Activated naive CD4-positive, alpha-beta T cell (primary cell): ENCODE measurements at regions not wholly inside any gene's neighbourhood (a gene's known extent, or its start where the extent isn't known, plus 50 kb on each side); places are given as distances from the start of the nearest gene placed in this dataset.
A peak's percentile ranks its signal among the peaks of the same experiment; 100 is the strongest.
"Not testable (repeated sequence)": the region's sequence is repeated elsewhere in the genome, so short reads cannot be mapped to it uniquely, and the experiment has no call there.

Experiments
- DNase-seq, 4 experiments: peaks; one replicate each; lab custom pipeline; 2025; lab: John Stamatoyannopoulos, UW

DNA sequence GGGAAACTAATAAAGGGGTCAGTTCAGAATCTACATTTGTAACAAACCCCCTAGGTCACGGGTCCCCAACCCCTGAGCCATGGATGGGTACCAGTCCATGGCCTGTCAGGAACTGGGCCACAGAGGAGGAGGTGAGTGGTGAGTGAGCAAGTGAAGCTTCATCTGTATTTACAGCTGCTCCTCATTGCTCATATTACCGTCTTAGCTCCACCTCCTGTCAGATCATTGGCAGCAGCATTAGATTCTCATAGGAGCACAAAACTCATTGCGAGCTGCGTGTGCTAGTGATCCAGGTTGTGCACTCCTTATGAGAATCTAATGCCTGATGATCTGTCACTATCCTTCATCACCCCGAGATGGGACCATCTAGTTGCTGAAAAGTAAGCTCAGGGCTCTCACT lies 88.4 kb upstream of the MPP7 start:
- no peak for DNase-seq

DNA sequence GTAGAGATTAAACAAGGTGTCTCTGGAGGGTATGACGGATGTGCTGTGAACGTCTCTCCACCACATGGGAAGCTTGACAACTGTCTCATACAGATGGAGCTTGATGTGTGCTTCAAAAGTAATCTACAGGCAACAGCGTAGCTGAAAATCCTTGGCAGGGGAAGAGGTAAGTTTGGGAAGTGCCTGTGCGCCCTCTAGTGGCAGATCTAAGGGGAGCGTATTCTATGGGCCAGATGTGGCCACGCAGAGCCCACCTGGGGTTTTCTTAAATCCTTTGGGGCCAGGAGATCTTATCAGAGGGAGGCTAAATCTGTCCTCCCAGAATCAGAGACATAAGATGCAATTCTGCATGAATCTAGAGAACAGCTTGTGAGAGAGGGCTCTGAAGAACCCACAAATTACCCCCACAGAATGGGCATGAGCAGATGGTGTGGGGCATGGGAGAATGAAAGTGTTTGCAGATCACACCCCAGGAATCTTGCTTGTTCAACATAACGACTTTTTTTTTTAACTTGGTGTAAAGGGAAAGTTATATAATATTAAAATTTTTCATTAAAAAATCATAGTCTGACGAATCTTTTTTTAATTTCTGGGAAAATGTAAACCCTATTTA lies 91.2 kb upstream of the MPP7 start:
- peak; percentile 5 to 42 (median 22) for DNase-seq

DNA sequence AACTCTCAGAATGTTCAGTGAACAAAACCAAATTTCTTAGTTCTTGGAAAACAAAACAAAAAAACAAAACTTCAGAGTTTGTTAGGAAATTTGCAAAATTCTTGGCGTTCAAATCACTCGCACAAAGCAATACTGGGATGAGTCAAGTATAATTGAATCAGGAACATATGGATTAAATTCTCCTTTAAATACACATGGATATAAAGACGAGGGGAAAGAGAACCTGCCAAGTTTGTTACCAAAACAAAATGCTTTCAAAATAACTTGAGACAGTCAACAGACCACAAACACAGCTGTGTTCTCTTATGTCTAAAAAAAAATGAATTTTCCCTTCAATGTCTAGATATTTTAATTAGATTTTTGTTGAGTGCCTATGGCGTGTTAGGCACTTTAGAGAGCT lies 93.5 kb upstream of the MPP7 start:
- DNase-seq = no peak

DNA sequence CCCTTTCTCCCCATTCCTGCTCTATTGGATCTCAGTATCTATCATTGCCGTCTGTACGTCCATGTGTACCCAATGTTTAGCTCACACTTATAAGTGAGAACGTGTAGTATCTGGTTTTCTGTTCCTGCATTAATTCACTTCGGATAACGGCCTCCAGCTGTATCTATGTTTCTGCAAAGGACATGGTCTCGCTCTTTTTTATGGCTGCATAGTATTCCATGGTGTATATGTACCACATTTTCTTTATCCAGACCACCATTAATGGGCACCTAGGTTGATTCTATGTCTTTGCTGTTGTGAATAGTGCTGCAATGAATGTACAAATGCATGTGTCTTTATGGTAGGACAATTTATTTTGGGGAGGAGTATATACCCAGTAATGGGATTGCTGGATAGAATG lies 94.4 kb upstream of the MPP7 start:
- no peak for DNase-seq

DNA sequence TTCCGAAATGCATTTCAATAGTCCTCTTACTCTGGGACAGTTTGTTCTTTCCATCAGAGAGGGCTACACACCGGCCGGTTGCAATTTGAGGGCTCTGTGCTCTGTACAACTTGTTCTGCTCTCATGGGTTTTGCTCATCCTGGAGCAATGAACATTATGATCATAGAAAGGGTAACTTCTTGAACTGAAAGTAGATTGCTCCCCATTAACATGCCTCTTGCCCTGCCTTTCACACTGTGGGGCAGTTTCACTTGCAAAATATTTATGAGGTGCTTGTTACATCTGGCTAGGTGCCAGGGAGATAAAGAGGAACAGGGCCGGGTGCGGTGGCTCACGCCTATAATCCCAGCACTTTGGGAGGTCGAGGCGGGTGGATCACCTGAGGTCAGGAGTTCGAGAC lies 97.3 kb upstream of the MPP7 start:
- no peak for DNase-seq

DNA sequence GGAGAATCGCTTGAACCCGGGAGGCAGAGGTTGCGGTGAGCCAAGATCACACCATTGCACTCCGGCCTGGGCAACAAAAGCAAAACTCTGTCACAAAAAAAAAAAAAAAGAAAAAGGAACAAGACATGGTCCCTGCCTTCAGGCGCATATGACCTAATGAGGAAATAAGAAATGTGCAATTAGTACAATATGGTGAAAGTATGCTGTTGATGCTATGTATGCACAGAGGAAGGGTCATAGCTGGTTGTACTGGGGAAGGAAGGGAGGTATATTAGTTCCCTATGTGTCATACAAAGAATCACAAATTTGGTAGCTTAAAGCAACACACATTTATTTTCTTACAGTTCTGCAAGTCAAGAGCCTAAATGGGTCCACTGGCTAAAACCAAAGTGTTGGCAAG lies 97.8 kb upstream of the MPP7 start:
- DNase-seq = no peak

DNA sequence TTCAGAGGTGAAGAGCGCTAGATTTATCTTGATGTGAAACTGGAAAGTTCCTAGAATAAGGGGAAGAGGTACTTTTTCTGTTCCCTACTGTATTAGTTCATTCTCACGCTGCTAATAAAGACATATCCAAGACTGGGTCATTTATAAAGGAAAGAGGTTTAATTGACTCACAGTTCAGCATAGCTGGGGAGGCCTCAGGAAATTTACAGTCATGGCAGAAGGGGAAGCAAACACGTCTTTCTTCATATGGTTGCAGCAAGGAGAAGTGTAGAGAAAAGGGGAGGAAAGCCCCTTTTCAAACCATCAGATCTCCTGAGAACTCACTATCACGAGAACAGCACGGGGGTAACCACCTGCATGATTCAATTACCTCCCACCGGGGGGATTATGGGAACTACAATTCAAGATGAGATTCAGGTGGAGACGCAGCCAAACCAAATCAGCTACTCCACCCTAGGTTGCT lies 99.8 kb upstream of the MPP7 start:
- not testable (repeated sequence) for DNase-seq

DNA sequence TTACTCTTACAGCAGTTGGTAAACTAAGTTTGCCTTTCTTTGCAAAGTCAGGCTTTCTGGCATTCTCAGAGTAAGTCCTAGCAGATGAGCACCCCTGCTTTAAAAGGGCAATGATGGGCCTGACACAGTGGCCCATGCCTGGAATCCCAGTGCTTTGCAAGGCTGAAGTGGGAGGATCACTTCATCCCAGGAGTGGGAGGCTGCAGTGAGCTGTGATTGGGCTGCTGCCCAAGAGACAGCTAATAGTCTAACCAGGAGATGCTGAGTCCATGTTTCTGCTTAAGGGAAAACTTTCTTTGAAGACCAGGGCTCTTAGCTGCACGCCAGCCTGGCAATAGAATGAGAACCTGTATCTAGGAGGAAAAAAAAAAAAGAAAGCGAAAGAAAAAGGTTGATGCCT lies 100.2 kb upstream of the MPP7 start:
- DNase-seq = no peak

DNA sequence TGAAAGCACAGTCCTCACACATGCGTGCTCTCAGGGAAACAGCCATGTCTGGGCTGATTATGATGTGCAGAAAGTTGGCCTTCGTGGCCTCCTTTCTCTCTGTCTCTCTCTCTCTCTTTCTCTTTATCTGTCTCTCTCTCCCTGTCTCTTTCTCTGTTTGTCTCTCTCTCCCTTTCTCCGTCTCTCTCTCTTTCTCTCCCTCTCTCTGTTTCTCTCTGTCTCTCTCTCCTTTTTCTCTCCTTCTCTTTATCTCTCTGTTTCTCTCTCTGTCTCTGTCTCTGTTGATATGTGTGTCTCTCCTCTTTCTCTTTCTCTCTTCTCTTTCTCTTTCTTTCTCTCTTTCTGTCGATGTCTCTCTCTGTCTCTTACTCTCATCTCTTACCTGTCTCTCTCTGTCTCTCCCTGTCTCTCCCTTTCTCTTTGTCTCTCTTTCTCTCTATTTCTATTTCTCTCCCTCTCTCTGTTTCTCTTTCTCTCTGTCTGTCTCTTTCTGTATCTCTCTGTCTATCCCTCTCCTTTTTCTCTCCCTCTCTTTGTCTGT lies 105.4 kb upstream of the MPP7 start:
- DNase-seq = no peak

DNA sequence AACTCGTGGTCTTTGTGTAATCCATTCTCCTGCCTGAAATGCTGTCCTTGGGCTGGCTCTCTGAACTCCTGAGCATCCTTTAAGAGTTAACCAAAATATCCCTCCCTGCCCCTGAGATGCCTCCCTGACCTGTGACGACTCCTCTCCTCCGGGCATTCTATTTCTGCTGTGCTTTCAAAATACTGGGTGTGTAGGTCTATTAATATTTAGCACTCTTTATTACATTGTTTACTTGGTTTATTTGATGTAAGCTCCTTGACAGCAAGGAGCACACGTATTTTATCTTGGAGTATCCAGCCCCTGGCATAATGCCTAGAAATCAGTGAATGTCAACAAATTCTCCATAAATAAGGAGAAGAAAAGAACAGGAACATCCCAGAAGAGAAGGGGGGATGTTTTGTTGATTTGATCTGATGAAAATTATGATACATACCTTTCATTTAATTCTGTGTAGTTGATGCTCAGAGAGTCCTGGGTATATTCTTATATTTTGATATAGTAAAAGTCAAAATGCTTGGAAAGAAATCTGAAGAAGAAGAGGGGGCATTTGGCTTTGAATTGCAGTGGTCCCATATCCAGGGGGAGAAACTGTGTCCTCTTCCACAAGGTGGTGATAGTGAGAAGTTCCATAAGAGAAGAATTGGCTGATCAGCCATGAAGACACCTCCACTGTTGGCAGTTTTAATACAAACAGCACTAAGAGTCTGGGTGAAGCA lies 107.7 kb upstream of the MPP7 start:
- DNase-seq = no peak

DNA sequence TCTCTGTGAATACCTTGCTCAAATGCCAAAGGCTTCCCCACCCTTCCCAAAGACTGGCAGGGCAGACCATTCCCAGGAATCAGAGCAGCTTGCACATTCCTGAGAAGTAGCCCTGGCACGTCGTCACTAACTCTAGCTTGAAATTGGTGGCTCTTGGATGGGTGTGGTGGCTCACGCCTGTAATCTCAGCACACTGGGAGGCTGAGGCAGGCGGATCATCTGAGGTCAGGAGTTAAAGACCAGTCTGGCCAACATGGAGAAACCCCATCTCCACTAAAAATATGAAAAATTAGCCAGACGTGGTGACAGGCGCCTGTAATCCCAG lies 108.2 kb upstream of the MPP7 start:
- no peak for DNase-seq

DNA sequence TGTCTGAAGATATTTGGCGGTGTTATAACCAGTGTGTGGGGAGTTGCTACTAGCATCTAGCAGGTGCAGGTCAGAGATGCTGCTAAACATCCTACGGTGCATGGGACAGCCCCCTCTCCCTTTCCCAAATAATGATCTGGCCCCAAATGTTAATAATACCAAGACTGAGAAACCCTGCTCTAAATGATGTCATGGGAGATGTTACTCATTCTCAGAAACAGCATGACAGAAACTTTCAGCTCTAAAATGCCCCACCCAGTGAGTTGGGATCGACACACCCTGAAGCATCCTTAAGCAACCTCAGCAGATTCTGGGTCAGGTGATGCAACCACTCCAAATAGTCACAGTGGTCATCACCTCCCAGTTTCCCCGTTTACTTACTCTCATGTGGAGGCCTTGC lies 108.8 kb upstream of the MPP7 start:
- no peak for DNase-seq

DNA sequence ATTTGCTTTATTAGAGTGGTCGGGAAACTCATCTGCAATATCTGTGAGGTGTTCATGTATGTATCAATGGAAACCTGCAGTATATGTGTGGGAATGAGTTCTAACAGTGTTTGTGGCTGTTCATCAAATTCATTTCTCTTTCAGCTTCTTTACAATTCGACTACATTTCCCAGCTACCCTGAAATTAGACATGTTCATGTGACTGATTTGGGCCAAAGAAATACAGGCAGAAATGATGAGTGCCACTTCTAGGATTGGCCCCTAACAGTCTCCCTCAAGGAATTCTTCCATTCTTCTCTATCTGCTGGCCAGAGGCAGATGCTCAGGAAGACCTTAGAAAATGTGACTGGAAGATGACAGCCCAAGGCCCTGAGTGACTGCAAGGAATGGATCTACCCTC lies 114.8 kb upstream of the WAC start:
- DNase-seq = no peak

DNA sequence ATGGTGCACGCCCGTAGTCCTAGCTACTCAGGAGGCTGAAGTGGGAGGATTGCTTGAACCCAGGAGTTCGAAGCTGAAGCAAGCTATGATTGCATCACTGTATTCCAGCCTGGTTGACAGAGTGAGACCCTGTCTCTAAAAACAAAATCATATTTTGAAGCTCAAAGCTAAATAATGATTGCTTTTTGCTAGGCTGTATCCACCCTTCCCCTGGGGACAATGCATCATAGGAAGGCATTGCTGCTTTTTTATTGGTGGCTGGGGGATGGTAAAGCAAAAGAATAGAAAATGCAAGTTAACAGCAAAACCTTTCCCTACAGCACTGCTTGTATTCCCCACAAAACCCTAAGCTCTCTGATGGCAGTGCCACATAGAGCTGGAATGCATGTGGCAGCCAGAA lies 107.5 kb upstream of the WAC start:
- no peak for DNase-seq

DNA sequence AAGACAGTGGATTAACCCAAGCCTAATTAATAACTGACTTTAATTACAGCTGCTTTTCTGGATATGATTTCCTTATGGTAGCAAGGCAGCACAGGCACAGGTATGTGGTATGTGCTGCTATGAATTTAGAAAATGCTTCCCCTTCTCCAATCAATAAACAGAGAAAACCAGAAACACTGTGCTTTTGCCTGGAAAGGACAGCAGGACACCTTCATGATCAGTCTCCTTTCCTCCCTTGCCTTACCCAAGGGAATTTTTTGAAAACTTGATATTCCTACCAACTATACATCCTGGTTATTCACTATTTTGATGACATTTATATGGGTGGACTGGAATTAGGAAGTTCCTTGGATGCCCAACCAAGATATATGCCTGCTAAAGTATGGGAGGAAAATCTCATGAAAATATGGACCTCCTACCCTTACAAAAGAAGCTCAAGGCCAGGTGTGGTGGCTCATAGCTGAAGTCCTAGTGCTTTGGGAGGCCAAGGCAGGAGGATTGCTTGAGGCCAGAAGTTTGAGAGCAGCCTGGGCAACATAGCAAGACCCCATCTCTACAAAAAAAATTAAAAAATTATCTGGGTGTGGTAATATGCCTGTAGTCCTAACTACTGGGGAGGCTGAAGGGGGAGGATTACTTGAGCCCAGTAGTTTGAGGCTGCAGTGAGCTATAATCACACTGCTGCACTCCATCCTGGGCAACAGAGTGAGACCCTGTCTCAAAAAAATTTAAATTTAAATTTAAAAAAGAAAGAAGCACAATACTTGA lies 106.3 kb upstream of the WAC start:
- DNase-seq = no peak

DNA sequence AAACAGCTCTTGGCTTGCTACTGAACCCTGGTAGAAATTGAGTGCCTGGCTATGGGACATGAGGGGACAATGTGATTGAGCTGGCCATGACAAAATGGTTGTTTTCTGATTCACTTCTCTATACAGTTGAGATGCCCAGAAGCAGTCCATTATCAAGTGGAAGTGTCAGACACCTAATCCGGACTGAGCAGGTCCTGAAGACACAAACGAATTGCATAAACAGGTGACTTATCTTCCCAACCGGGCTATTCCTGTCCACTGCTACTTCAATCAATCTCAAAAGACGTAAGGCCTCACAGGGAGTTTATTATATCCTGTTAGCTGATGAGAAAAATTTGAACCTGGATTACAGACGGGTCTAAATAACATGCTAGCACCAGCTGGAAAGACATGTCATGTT lies 105.5 kb upstream of the WAC start:
- DNase-seq = no peak

DNA sequence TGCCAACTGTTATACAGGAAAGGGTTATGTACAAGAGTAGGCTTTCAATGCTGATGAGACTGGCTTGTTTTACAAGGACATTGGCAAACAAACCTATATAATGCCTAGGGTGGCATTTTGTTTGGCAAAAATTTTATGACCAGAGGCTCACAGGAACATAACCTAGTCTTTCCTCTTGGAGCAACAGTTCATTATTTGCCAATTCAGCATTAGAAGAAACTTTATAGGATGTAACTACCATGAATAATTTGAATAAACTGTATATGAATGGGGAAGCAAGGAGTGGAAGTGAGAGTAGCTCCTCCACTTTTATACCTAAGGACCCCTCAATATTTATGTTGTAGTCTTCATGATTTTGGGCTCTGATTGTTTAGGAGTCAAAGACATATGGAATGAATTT lies 103.9 kb upstream of the WAC start:
- DNase-seq = no peak

DNA sequence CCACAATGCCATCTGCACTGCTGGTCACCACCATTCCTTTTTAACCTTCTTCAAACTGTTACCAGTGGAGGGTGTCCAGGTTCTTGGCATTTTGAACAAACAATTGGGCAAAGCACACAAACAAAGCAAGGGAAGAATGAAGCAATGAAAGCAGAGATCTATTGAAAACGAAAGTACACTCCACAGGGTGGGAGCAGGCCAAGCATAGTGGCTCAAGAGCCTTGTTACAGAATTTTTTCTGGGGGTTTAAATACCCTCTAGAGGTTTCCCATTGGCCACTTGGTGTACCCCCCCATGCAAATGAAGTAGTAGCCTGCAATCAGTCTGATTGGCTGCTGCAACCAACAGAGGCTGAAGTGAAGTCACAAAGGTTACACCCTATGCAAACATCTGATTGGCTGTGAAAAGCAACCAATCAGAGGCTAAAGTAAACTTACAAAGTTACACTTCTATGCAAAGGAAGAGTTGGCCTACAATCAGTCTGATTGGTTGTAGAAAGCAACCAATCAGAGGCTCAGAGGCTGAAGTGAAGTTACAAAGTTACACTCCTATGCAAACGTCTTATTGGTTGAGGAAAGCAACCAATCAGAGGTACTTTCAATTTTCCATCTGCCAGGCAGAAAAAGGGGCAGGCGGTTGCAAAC lies 103.2 kb upstream of the WAC start:
- DNase-seq = no peak

DNA sequence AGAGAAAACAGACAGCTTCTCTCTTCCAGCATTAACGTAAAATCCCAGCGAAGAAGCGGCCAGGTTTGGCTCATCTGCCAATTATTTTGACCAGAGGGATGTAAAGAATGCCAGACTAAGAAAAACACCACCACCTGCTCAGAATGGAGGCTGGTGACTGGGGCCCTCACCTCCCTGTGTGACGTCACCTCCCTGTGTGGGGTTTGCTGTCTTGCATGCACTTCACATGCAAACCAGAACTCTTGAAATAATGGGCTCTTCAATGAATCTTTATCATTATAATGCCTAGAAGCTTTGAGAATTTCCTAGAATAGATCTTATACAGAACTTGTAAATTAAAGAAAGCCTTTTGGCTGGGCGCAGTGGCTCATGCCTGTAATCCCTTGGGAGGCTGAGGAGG lies 101.8 kb upstream of the WAC start:
- no peak for DNase-seq

DNA sequence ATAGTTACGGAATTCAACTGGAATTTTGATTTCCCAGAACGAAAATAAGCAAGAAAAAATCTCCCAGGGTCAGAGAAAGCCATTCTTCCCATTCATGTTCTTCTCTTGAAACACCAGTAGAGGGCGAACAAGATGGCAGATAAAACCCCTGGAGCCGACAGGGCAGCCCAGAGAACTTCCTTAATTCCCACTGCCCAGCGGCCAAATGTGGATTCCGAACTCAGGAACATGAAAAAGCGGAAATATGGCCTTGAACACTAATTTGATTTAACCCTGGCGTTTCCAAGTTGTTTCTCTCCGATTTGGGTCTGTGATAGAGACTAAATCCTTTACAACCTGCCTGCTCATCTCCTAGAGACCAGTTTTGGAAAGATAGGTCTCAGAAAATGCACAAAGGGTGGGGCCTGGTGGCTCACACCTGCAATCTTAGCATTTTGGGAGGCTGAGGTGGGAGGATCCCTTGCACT lies 100.7 kb upstream of the WAC start:
- DNase-seq = no peak

DNA sequence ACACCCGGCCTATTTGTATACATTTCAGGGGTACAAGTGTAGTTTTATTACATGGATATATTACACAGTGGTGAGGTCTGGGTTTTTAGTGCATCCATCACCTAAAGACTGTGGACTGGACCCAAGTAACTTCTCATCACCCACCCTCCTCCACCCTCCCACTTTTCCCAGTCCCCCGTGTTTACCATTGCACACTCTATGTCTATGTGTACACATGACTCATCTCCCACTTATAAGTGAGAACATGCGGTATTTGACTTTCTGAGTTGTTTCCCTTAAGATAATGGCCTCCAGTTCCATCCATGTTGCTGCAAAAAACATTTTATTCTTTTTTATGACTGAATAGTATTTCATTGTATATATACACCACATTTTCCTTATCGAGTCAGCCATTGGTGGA lies 98.9 kb upstream of the WAC start:
- no peak for DNase-seq

DNA sequence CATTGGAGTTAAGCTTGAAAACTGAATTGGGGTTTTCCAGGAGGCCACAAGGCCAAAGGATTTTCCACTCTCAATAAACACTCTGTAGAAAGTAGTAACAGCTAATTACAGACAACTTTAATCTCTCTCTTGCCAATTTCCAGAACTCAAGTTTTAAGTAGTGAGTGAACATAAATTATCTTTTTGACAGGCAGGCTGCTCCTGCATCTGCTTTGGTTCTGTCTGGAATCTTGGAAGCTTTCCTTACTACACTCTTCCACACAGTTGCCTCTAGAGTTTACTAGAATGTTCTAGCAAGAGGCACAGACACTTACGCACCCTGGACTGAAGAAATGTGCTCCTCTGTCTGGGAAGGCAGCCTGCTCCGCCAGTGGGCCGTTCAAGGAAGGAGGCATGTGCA lies 90.5 kb upstream of the WAC start:
- no peak for DNase-seq

DNA sequence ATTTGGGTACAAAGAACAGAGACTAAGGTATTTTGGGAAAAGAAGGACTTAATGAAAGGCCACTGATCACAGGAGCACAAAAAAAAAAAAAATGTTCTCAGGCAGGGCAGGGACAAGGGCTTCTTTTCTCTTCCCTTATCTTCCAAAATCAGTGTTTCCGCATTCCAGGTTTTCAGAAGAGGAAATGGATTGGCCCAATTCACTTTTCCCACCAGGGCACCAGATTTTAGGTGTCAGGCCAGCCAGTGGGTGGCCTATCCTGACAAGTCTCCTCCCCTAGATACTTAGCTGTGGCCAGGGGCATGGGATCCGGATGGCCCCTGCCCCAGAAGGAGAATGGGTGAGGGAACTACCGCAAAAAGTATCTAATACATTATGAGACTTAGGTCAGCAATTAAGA lies 88.9 kb upstream of the WAC start:
- DNase-seq = no peak
